ENCODE measurements at regions not wholly inside any gene's neighbourhood (a gene's known extent, or its start where the extent isn't known, plus 50 kb on each side); places are given as distances from the start of the nearest gene placed in this dataset.

DNA sequence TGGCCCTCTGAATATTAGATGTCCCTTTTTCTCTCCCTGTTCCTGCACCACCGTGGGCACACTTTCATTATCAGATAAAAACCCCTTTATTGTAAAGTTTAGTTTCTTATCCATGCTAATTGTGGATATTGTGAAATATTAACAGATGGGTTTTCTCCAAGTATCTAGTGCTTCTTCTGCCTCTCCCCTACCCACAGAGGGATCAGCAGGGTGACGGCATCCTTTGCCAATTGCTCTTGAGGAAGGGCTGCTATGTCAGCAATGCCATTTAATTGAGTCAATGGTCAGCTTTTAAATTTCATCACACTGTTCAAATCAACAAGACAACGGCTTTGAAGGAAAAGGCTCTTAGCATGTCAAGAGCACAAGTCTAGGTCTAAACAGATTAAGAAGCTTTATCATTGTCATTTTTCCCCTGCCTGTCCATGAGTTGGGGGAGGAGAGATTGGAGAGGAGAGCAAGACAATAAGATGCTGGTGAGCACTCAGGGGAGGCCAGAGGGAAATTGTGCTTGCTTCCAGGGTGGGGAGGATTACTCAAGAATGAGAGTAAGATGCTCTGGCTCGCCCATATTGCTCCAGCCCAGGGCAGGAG is 443.0 kb upstream of the CCL2 start:
- Histone ChIP-seq H3K27ac (no peak overlapping the region), H3K9me3 (no peaks in the 10 kb centered on the region)

GRCh38 chr17:33814852-33815251 is 440.2 kb upstream of the CCL2 start:
- DNase-seq: no peak
- H3K4me3 ChIP-seq: no peak overlapping the region
- no peaks in the 10 kb centered on the region for H3K4me1 ChIP-seq
- H3K36me3 ChIP-seq: no peaks in the 10 kb centered on the region
- no peaks in the 10 kb centered on the region for H3K9me3 ChIP-seq
- TF ChIP-seq POLR2A (IDR thresholded peaks at IDR 0.05): no peak
- TF ChIP-seq, protein P1, sequence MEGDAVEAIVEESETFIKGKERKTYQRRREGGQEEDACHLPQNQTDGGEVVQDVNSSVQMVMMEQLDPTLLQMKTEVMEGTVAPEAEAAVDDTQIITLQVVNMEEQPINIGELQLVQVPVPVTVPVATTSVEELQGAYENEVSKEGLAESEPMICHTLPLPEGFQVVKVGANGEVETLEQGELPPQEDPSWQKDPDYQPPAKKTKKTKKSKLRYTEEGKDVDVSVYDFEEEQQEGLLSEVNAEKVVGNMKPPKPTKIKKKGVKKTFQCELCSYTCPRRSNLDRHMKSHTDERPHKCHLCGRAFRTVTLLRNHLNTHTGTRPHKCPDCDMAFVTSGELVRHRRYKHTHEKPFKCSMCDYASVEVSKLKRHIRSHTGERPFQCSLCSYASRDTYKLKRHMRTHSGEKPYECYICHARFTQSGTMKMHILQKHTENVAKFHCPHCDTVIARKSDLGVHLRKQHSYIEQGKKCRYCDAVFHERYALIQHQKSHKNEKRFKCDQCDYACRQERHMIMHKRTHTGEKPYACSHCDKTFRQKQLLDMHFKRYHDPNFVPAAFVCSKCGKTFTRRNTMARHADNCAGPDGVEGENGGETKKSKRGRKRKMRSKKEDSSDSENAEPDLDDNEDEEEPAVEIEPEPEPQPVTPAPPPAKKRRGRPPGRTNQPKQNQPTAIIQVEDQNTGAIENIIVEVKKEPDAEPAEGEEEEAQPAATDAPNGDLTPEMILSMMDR (IDR thresholded peaks at IDR 0.05): no peak
- H3K27ac ChIP-seq: no peak overlapping the region
- H3K27me3 ChIP-seq: no peaks in the 10 kb centered on the region

More for the DNA sequence above, 443.0 kb upstream of the CCL2 start:
- Histone ChIP-seq H3K36me3 (no peaks in the 10 kb centered on the region), H3K27me3 (no peaks in the 10 kb centered on the region), H3K4me3 (no peak overlapping the region), H3K4me1 (no peaks in the 10 kb centered on the region)
- no peak for TF ChIP-seq POLR2A (IDR thresholded peaks at IDR 0.05)
- TF ChIP-seq, protein P1 (IDR thresholded peaks at IDR 0.05): no peak
- DNase-seq: no peak

DNA sequence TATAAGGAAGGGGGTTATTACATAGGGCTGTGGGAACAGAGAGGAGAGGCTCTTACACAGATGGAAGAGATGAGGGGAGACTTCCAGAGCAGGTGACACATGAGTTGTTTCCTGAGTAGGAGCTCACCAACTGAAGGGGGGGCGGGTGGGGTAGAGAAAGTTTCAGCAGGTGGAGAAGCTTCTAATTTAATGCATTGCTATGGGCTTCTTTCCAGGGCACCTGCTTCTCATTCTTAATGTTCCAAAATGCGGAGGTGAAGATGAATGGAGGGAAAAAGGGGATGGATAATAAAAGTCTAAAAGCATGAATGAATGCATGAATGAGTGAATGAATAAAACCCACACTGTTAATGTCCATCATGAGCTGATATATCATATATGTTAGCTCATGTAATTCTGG is 439.0 kb upstream of the CCL2 start:
- no peak overlapping the region for H3K27ac ChIP-seq
- H3K9me3 ChIP-seq: no peaks in the 10 kb centered on the region
- TF ChIP-seq, protein P1 (IDR thresholded peaks at IDR 0.05): no peak
- TF ChIP-seq POLR2A (IDR thresholded peaks at IDR 0.05): no peak
- H3K4me3 ChIP-seq: no peak overlapping the region
- no peaks in the 10 kb centered on the region for H3K27me3 ChIP-seq
- no peaks in the 10 kb centered on the region for H3K4me1 ChIP-seq
- H3K36me3 ChIP-seq: no peaks in the 10 kb centered on the region
- no peak for DNase-seq

GRCh38 chr17:33816842-33817617 is 438.1 kb upstream of the CCL2 start:
- Histone ChIP-seq H3K36me3 (no peaks in the 10 kb centered on the region), H3K9me3 (no peaks in the 10 kb centered on the region), H3K27me3 (no peaks in the 10 kb centered on the region), H3K4me3 (no peak overlapping the region), H3K4me1 (no peaks in the 10 kb centered on the region), H3K27ac (no peak overlapping the region)
- DNase-seq: no peak
- no peak for TF ChIP-seq POLR2A (IDR thresholded peaks at IDR 0.05)
- TF ChIP-seq, protein P1 (IDR thresholded peaks at IDR 0.05): no peak

- no peaks in the 10 kb centered on the region for H3K9me3 ChIP-seq
- H3K4me3 ChIP-seq: no peak overlapping the region
- no peak for DNase-seq
- no peak for TF ChIP-seq POLR2A (IDR thresholded peaks at IDR 0.05)
- TF ChIP-seq, protein P1 (IDR thresholded peaks at IDR 0.05): no peak
- no peaks in the 10 kb centered on the region for H3K4me1 ChIP-seq
- H3K36me3 ChIP-seq: no peaks in the 10 kb centered on the region
- H3K27me3 ChIP-seq: no peaks in the 10 kb centered on the region
- no peak overlapping the region for H3K27ac ChIP-seq
Observed at GRCh38 chr17:33819539-33819938, 435.5 kb upstream of the CCL2 start.

All from Peyer's patch (tissue), 4 donors.